Astrocyte of the cerebellum (primary cell): ENCODE measurements at regions not wholly inside any gene's neighbourhood (a gene's known extent, or its start where the extent isn't known, plus 50 kb on each side); places are given as distances from the start of the nearest gene placed in this dataset.

Source experiments
- DNase-seq: peaks from one replicate; pipeline ENCODE4 v3.0.0-alpha.2; 2011; ENCODE audit warnings: low read depth
- H3K4me3 ChIP-seq: 2 replicates; pipeline ENCODE4 v1.5.1; 2011; ENCODE audit warnings: mild to moderate bottlenecking, low read depth, low read length, moderate library complexity
- in situ Hi-C: cut with HindIII; loops from 2 replicates; pipeline ENCODE4 v1.10.0; 2017; ENCODE audit warnings: low sequenced_read_pairs
- TF ChIP-seq, protein P1 (sequence below): IDR thresholded peaks from 2 replicates; pipeline ENCODE4 v1.5.1; 2012; ENCODE audit warnings: low read length, low read depth, moderate library complexity, mild to moderate bottlenecking; ENCODE audit errors: missing control alignments

GRCh38 chr13:73403355-73404120 is 344.7 kb downstream of the KLF5 start:
- TF ChIP-seq, protein P1, sequence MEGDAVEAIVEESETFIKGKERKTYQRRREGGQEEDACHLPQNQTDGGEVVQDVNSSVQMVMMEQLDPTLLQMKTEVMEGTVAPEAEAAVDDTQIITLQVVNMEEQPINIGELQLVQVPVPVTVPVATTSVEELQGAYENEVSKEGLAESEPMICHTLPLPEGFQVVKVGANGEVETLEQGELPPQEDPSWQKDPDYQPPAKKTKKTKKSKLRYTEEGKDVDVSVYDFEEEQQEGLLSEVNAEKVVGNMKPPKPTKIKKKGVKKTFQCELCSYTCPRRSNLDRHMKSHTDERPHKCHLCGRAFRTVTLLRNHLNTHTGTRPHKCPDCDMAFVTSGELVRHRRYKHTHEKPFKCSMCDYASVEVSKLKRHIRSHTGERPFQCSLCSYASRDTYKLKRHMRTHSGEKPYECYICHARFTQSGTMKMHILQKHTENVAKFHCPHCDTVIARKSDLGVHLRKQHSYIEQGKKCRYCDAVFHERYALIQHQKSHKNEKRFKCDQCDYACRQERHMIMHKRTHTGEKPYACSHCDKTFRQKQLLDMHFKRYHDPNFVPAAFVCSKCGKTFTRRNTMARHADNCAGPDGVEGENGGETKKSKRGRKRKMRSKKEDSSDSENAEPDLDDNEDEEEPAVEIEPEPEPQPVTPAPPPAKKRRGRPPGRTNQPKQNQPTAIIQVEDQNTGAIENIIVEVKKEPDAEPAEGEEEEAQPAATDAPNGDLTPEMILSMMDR, result no peak
- in situ Hi-C loops, result no loop called here
- no peak overlapping the region for H3K4me3 ChIP-seq
- DNase-seq, result no peak

- in situ Hi-C loops, result no loop called here
- no peak for DNase-seq
- TF ChIP-seq, protein P1, result no peak
- no peak overlapping the region for H3K4me3 ChIP-seq
Observed at GRCh38 chr13:73401769-73402168, 343.0 kb downstream of the KLF5 start.

- no peak for DNase-seq
- in situ Hi-C loops, result no loop called here
- no peak overlapping the region for H3K4me3 ChIP-seq
- TF ChIP-seq, protein P1, result no peak
Observed at GRCh38 chr13:73399347-73400216, 340.8 kb downstream of the KLF5 start.

DNA sequence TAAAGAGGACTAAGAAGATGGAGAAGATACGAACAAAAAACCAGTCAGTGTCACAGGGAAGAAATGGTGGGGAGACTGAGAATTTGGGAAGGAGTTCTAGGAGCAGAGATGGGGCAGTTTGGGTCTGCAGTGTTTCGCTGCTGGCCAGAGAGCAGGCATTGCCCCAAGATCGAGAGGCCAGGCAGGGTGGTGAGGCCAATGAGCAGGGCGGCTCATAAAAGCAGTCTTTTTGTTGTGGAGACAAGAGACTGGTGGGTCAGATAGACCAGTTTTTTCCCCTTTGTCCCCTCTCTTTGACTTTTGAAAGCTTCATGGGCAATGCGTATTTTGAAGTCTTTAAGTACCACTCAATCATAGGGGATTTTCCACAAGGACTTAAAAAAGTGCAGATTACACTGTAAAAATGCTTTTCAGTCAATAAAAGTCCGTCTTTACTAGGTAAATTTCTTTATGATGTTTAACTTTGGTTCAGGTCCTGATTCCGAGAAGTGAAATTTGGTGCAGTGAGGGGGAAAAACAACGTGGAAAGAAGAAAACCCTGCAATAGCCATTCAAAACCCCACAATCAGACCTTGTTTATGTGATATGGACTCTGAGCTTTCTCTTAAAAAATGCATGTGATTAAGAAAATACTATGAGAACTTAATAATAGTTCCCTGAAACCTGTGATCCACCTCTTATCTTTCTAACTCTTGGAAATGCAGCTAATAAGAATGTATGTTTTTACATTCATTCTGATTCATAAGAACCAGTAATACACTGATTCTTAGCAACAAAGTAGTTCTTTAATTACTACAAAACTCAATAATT is 338.9 kb downstream of the KLF5 start:
- DNase-seq, result no peak
- TF ChIP-seq, protein P1, result no peak
- in situ Hi-C loops, result no loop called here
- no peak overlapping the region for H3K4me3 ChIP-seq

GRCh38 chr13:73394066-73394465 is 335.3 kb downstream of the KLF5 start:
- in situ Hi-C loops, result no loop called here
- DNase-seq, result no peak
- H3K4me3 ChIP-seq, result no peak overlapping the region
- TF ChIP-seq, protein P1, result no peak

DNA sequence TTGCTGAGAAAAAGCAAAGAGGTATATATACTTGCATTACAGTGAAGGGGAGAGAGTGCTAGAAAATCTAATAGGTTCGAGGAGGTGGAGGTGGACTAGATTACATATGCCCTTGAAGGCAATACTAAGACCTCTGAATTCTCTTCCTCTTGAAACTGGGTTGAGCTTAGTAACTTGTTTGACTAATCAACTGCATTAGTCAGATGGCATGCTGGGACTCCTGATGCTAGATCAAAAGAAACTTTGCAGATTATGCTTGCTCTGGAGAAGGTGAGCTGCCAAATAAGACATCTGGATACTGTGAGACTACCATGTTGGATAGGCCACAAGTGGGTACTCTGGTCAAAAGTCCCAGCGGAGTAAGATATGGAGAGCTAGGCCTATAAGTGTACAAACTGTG is 331.3 kb downstream of the KLF5 start:
- in situ Hi-C loops, result no loop called here
- no peak overlapping the region for H3K4me3 ChIP-seq
- DNase-seq, result no peak
- TF ChIP-seq, protein P1, result no peak
